Adrenal gland (tissue), 5 donors: ENCODE measurements at regions not wholly inside any gene's neighbourhood (a gene's known extent, or its start where the extent isn't known, plus 50 kb on each side); places are given as distances from the start of the nearest gene placed in this dataset.

ENCODE experiments used
- POLR2A ChIP-seq, 2 donors: fragments of 450-650 bp; IDR thresholded peaks; one replicate each; pipeline ENCODE4 v1.6.1; 2017; ENCODE audit warnings: antibody characterized with exemption in 2 of 2, mild to moderate bottlenecking in 2 of 2, moderate library complexity in 1 of 2
- TF ChIP-seq, protein P1 (sequence below), 6 experiments: fragments of 450-650 bp in 4 of 6; fragments of 200-600 bp in 2 of 6; sonication (generic) in 1 of 6; IDR thresholded peaks; 1 replicate in 5 of 6; 2 replicates in 1 of 6; pipeline versions ENCODE4 v1.5.1 to v1.8.0; 2016 to 2021; ENCODE audit warnings: antibody characterized with exemption in 6 of 6, mild to moderate bottlenecking in 2 of 6, moderate library complexity in 1 of 6
- donor health status: DM: no; HTN: no; CAD: no.

DNA sequence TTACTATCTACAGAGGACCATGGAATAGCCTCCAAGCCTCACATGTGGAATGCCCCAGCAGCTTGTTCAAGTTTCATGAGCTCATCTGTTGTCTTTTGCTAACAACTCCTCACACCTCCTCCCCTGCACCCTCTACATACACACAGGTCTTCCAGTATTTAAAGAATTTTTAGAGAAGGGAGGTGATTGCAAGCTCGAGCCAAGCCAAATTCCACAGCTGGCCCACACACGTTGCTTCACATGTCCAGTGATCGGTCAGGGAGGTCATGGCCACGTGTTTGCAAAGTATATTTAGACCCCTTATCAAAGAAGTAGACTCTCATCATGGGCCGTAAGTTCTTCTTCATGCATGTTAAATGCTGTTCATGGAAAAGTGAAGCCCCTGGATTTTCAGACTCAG lies 281.7 kb downstream of the OSTF1 start:
- TF ChIP-seq, protein P1, sequence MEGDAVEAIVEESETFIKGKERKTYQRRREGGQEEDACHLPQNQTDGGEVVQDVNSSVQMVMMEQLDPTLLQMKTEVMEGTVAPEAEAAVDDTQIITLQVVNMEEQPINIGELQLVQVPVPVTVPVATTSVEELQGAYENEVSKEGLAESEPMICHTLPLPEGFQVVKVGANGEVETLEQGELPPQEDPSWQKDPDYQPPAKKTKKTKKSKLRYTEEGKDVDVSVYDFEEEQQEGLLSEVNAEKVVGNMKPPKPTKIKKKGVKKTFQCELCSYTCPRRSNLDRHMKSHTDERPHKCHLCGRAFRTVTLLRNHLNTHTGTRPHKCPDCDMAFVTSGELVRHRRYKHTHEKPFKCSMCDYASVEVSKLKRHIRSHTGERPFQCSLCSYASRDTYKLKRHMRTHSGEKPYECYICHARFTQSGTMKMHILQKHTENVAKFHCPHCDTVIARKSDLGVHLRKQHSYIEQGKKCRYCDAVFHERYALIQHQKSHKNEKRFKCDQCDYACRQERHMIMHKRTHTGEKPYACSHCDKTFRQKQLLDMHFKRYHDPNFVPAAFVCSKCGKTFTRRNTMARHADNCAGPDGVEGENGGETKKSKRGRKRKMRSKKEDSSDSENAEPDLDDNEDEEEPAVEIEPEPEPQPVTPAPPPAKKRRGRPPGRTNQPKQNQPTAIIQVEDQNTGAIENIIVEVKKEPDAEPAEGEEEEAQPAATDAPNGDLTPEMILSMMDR (IDR thresholded peaks at IDR 0.05), result no peak
- TF ChIP-seq POLR2A (IDR thresholded peaks at IDR 0.05), result no peak
